Activated naive CD4-positive, alpha-beta T cell treated with anti-CD3 and anti-CD28 coated beads for 36 hours (primary cell): ENCODE measurements at regions not wholly inside any gene's neighbourhood (a gene's known extent, or its start where the extent isn't known, plus 50 kb on each side); places are given as distances from the start of the nearest gene placed in this dataset.
A peak's percentile ranks its signal among the peaks of the same experiment; 100 is the strongest.

Experiments used
- CTCF ChIA-PET: fragments of 350-600 bp; sonication (Branson Sonifier 250); formaldehyde crosslinking; loops from one replicate; lab custom pipeline; 2021; ENCODE audit warnings: antibody characterized with exemption; lab: Charles Lee
- DNase-seq: peaks from one replicate; pipeline ENCODE4 v3.0.0-alpha.2; 2020
- H3K27ac Mint-ChIP-seq: one replicate; pipeline ENCODE4 v1.8.0; 2021; ENCODE audit warnings: mild to moderate bottlenecking, mixed read lengths
- H3K27me3 Mint-ChIP-seq: one replicate; pipeline ENCODE4 v1.8.0; 2021; ENCODE audit warnings: low read depth, mixed read lengths
- H3K36me3 Mint-ChIP-seq: one replicate; pipeline ENCODE4 v1.8.0; 2021; ENCODE audit warnings: low read depth, mixed read lengths
- H3K4me1 Mint-ChIP-seq: one replicate; pipeline ENCODE4 v1.8.0; 2021; ENCODE audit warnings: low read depth, mixed read lengths
- H3K4me3 Mint-ChIP-seq: one replicate; pipeline ENCODE4 v1.8.0; 2021; ENCODE audit warnings: mild to moderate bottlenecking, moderate library complexity, mixed read lengths
- H3K9me3 Mint-ChIP-seq: one replicate; pipeline ENCODE4 v1.8.0; 2021; ENCODE audit warnings: mixed read lengths
- intact Hi-C: fragments of 100-400 bp; cut with micrococcal nuclease; formaldehyde crosslinking; loops from one replicate; pipeline ENCODE4 v1.15.1; 2023

GRCh38 chr9:89996116-89996515 lies 391.3 kb downstream of the GADD45G start:
- no peak overlapping the region for H3K27ac Mint-ChIP-seq
- H3K36me3 Mint-ChIP-seq: no peaks in the 10 kb centered on the region
- no peak for DNase-seq
- CTCF ChIA-PET: no interaction called here
- peaks cover 25% of the 10 kb centered on the region for H3K4me1 Mint-ChIP-seq
- intact Hi-C loops: no loop called here
- no peaks in the 10 kb centered on the region for H3K27me3 Mint-ChIP-seq
- H3K4me3 Mint-ChIP-seq: no peak overlapping the region
- H3K9me3 Mint-ChIP-seq: no peaks in the 10 kb centered on the region

- Mint-ChIP-seq H3K36me3 (no peaks in the 10 kb centered on the region), H3K27ac (no peak overlapping the region), H3K9me3 (no peaks in the 10 kb centered on the region), H3K4me3 (no peak overlapping the region), H3K27me3 (no peaks in the 10 kb centered on the region), H3K4me1 (peaks cover 26% of the 10 kb centered on the region)
- CTCF ChIA-PET: no interaction called here
- peak; percentile 58 for DNase-seq
- intact Hi-C loops: no loop called here
These were observed 392.0 kb downstream of the GADD45G start for GRCh38 chr9:89996773-89997172.

GRCh38 chr9:89998633-89999032 lies 393.8 kb downstream of the GADD45G start:
- H3K4me1 Mint-ChIP-seq: peaks cover 26% of the 10 kb centered on the region
- CTCF ChIA-PET: interaction anchor here (0.6 to 1.4 kb wide), 4 partner anchors 15 to 401 kb away, joined by 3 to 5 read pairs (median 4); no protein-coding TSS in a partner anchor
- intact Hi-C loops: loop anchor here (1.0 to 2.0 kb wide), 4 partner anchors 14 to 391 kb away; no protein-coding TSS in a partner anchor
- no peak overlapping the region for H3K4me3 Mint-ChIP-seq
- H3K27ac Mint-ChIP-seq: no peak overlapping the region
- no peaks in the 10 kb centered on the region for H3K9me3 Mint-ChIP-seq
- no peaks in the 10 kb centered on the region for H3K36me3 Mint-ChIP-seq
- DNase-seq: no peak
- H3K27me3 Mint-ChIP-seq: no peaks in the 10 kb centered on the region

GRCh38 chr9:89999176-89999533 lies 394.3 kb downstream of the GADD45G start:
- DNase-seq: no peak
- peaks cover 26% of the 10 kb centered on the region for H3K4me1 Mint-ChIP-seq
- H3K9me3 Mint-ChIP-seq: no peaks in the 10 kb centered on the region
- peak overlapping the region; percentile 72 for H3K27ac Mint-ChIP-seq
- intact Hi-C loops: loop anchor here (1.0 to 2.0 kb wide), 4 partner anchors 15 to 392 kb away; no protein-coding TSS in a partner anchor
- CTCF ChIA-PET: interaction anchor here (0.6 to 1.4 kb wide), 6 partner anchors 15 to 401 kb away, joined by 3 to 6 read pairs (median 4); no protein-coding TSS in a partner anchor
- H3K27me3 Mint-ChIP-seq: no peaks in the 10 kb centered on the region
- H3K4me3 Mint-ChIP-seq: peak overlapping the region; percentile 47
- H3K36me3 Mint-ChIP-seq: no peaks in the 10 kb centered on the region

GRCh38 chr9:89999534-90000370 lies 394.9 kb downstream of the GADD45G start:
- H3K4me1 Mint-ChIP-seq: peaks cover 26% of the 10 kb centered on the region
- DNase-seq: peak; percentile 86
- no peaks in the 10 kb centered on the region for H3K36me3 Mint-ChIP-seq
- intact Hi-C loops: loop anchor here (1.0 to 2.0 kb wide), 4 partner anchors 15 to 392 kb away; no protein-coding TSS in a partner anchor
- no peaks in the 10 kb centered on the region for H3K9me3 Mint-ChIP-seq
- peak overlapping the region; percentile 47 for H3K4me3 Mint-ChIP-seq
- peak overlapping the region; percentile 72 for H3K27ac Mint-ChIP-seq
- CTCF ChIA-PET: interaction anchor here (0.6 to 1.4 kb wide), 10 partner anchors 11 to 402 kb away, joined by 3 to 6 read pairs (median 4); no protein-coding TSS in a partner anchor
- no peaks in the 10 kb centered on the region for H3K27me3 Mint-ChIP-seq

- intact Hi-C loops: no loop called here
- Mint-ChIP-seq H3K27ac (no peak overlapping the region), H3K36me3 (no peaks in the 10 kb centered on the region), H3K4me1 (peaks cover 26% of the 10 kb centered on the region), H3K4me3 (no peak overlapping the region), H3K9me3 (no peaks in the 10 kb centered on the region), H3K27me3 (no peaks in the 10 kb centered on the region)
- CTCF ChIA-PET: interaction anchor here (1.0 to 1.4 kb wide), 4 partner anchors 10 to 403 kb away, joined by 3 read pairs; no protein-coding TSS in a partner anchor
- no peak for DNase-seq
These were observed 396.1 kb downstream of the GADD45G start for GRCh38 chr9:90000925-90001324.

- no peaks in the 10 kb centered on the region for H3K9me3 Mint-ChIP-seq
- H3K36me3 Mint-ChIP-seq: no peaks in the 10 kb centered on the region
- intact Hi-C loops: no loop called here
- H3K27ac Mint-ChIP-seq: no peak overlapping the region
- CTCF ChIA-PET: interaction anchor here (1.3 kb wide), 1 partner anchor 404 kb away, joined by 3 read pairs; no protein-coding TSS in a partner anchor
- H3K27me3 Mint-ChIP-seq: no peaks in the 10 kb centered on the region
- H3K4me1 Mint-ChIP-seq: peaks cover 26% of the 10 kb centered on the region
- no peak overlapping the region for H3K4me3 Mint-ChIP-seq
- DNase-seq: no peak
These were observed 396.9 kb downstream of the GADD45G start for GRCh38 chr9:90001747-90002146.

- no peak overlapping the region for H3K27ac Mint-ChIP-seq
- no peaks in the 10 kb centered on the region for H3K36me3 Mint-ChIP-seq
- DNase-seq: no peak
- no peak overlapping the region for H3K4me3 Mint-ChIP-seq
- H3K4me1 Mint-ChIP-seq: peaks cover 26% of the 10 kb centered on the region
- H3K9me3 Mint-ChIP-seq: no peaks in the 10 kb centered on the region
- CTCF ChIA-PET: no interaction called here
- intact Hi-C loops: no loop called here
- no peaks in the 10 kb centered on the region for H3K27me3 Mint-ChIP-seq
These were observed 397.8 kb downstream of the GADD45G start for GRCh38 chr9:90002397-90003271.

- Mint-ChIP-seq H3K36me3 (no peaks in the 10 kb centered on the region), H3K27ac (no peak overlapping the region), H3K4me1 (peaks cover 8% of the 10 kb centered on the region), H3K4me3 (no peak overlapping the region), H3K9me3 (no peaks in the 10 kb centered on the region), H3K27me3 (no peaks in the 10 kb centered on the region)
- intact Hi-C loops: no loop called here
- CTCF ChIA-PET: no interaction called here
- no peak for DNase-seq
These were observed 400.6 kb downstream of the GADD45G start for GRCh38 chr9:90005388-90005787.

- intact Hi-C loops: no loop called here
- Mint-ChIP-seq H3K9me3 (no peaks in the 10 kb centered on the region), H3K27me3 (no peaks in the 10 kb centered on the region), H3K36me3 (no peaks in the 10 kb centered on the region), H3K27ac (no peak overlapping the region), H3K4me3 (no peak overlapping the region), H3K4me1 (no peaks in the 10 kb centered on the region)
- CTCF ChIA-PET: interaction anchor here (1.6 kb wide), 1 partner anchor 92 kb away, joined by 4 read pairs; no protein-coding TSS in a partner anchor
- DNase-seq: no peak
These were observed 403.0 kb downstream of the GADD45G start for GRCh38 chr9:90007516-90008440.

GRCh38 chr9:90009447-90009846 lies 404.6 kb downstream of the GADD45G start:
- no peak overlapping the region for H3K4me3 Mint-ChIP-seq
- CTCF ChIA-PET: no interaction called here
- H3K9me3 Mint-ChIP-seq: no peaks in the 10 kb centered on the region
- intact Hi-C loops: no loop called here
- H3K27me3 Mint-ChIP-seq: no peaks in the 10 kb centered on the region
- H3K27ac Mint-ChIP-seq: no peak overlapping the region
- no peaks in the 10 kb centered on the region for H3K4me1 Mint-ChIP-seq
- DNase-seq: no peak
- no peaks in the 10 kb centered on the region for H3K36me3 Mint-ChIP-seq
